ENCODE measurements at regions not wholly inside any gene's neighbourhood (a gene's known extent, or its start where the extent isn't known, plus 50 kb on each side); places are given as distances from the start of the nearest gene placed in this dataset.

DNA sequence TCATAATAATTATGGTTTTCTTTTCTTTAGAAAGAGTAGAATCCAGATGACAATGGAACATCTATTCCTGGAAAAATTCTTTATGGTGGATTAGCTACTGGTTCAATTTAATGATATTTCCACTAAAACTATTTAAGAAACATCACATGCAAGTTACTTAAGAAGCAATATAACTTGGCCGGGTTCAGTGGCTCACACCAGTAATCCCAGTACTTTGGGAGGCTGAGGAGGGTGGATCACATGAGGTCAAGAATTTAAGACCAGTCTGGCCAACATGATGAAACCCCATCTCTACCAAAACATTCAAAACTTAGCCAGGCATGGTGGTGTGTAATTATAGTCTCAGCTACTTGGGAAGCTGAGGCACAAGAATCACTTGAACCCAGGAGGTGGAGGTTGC is 65.9 kb upstream of the SMLR1 start:
- no peak for DNase-seq (ENCODE audit: low read depth in 2 of 2)

DNA sequence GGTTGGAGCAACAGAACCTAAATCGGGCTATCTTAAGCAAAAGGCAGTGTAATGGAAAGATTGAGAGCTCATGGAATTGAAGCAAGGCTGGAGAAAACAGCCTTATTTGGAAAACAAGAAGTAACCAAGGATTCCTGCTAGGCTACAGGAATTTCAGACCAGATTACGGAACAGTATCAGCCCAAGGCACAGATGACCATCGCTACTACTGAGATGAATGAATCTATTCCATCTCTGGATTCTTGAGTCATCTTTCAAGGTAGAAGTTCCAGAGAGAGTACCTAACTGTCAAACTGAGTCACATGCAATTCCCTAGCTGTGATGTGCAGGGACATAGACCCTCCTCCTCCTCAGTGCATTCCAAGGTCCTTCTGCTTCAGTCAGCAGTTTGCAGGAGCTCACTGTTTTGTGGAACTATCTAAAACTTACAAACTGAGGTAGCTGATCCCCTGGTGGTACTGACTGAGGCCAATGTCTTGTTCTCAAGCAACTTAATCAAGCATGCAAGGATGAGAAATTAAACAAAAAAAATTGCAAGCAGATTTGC is 62.0 kb upstream of the SMLR1 start:
- no peak for DNase-seq (ENCODE audit: low read depth in 2 of 2)

DNA sequence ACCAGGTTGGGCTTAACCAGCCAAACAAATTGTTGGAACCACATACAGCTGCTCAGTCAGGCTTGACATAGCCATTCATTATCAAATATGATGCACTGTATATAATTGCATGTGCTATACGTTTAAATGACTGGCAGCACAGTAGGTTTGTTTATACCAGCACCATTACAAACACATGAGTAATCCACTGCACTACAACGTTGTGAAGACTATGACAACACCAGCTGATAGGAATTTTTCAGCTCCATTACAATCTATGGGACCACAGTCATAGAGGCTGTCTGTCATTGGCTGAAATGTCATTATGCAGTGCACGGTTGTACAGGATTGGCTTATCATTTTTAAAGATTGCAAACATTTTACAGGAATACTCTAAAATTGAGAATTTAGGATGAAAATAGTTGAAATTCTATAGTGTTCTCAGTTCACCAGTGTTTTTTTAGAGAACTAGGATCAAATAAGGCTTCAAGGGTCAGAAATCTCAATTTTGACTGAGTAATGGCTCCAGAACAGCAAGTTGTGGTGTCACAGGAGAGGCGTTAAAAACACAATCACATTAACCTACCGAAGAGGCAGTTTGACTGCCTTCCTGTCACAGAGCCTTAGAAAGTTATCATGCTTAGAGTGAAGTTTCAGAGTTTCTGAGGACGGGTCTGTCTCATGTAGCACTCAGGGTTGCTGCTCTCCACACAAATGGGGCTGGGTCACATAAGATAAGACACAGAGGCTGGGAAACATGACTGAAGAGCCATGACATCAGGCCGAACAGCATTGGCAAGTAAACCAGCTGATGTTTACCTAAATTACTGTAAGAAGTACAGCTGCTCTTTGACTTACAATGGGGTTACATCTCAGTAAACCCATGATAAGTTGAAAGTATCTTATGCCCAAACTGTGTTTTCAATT is 60.7 kb upstream of the SMLR1 start:
- DNase-seq (ENCODE audit: low read depth in 2 of 2), result no peak

DNA sequence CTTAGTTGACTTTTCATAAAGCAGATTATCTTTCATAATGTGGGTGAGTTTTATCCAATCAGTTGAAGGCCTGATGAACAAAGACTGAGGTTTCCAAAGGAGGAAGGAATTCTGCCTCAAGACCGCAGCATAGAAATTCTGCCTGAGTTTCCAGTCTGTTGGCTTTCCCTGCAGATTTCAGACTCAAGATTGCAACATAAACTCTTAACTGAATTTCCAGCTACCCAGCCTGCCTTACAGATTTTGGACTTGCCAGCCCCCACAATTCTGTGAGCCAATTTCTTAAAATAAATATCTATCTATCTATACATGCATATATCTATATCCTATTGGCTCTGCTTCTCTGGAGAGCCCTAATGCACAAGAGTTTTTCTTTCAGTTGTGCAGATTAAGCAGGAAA is 57.3 kb upstream of the SMLR1 start:
- DNase-seq (ENCODE audit: low read depth in 2 of 2), result no peak

DNA sequence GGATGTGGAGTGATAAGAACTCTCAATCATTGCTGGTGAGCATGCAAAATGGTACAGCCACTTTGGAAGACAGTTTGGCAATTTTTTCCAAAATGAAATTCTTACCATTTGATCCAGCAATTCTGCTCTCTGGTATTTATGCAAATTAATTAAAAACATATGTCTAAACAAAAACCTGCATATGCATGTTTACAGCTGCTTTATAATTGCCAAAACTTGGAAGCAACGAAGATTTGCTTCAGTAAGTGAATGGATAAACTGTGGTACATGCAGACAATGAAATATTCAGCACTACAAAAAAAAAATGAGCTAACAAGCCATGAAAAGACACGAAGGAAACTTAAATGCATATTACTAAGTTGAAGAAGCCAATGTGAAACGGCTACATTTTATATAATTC is 55.5 kb upstream of the SMLR1 start:
- no peak for DNase-seq (ENCODE audit: low read depth in 2 of 2)

DNA sequence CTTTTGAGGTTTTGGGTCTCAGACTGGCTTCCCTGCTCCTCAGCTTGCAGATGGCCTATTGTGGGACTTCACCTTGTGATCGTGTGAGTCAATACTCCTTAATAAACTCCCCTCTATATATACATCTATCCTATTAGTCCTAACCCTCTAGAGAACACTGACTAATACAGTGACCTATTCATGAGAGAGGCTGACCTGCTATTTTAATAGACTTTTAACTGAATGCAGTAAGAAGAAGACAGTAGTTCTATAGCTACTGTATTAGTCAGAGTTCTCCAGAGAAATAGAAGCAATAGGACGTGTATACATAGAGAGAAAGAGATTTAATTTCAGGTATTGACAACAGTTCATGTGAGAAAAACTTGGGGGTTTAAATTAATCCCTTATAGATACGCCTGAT is 53.3 kb upstream of the SMLR1 start:
- DNase-seq (ENCODE audit: low read depth in 2 of 2), result no peak

DNA sequence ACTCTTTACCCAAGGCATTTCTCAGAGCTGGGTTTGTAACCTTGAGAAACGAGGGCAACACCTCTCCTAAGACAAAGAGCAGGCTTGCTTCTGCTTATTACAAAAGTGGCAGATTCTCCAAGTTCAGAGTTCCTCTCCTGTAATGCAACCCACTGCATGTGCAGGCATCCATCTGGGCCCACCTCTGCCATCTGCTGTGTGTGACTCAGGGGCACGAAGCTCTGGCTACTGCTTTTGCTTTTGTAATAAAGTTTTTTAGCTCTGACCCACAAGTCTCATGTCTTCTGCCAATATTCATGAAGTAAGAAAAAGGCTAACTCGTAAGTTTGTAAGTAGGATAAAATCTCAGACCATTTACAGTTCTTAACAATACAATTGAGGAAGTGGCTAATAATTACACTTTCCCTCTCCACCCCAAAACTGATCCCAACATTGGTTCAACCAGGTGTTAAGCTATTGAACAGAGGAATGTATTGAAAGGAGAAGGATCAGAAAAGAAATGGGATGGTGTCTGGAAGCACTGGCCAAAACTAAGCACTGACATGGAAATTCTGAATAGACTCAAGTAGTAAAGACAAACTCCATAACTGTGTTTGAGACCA is 51.7 kb upstream of the SMLR1 start:
- no peak for DNase-seq (ENCODE audit: low read depth in 2 of 2)

DNA sequence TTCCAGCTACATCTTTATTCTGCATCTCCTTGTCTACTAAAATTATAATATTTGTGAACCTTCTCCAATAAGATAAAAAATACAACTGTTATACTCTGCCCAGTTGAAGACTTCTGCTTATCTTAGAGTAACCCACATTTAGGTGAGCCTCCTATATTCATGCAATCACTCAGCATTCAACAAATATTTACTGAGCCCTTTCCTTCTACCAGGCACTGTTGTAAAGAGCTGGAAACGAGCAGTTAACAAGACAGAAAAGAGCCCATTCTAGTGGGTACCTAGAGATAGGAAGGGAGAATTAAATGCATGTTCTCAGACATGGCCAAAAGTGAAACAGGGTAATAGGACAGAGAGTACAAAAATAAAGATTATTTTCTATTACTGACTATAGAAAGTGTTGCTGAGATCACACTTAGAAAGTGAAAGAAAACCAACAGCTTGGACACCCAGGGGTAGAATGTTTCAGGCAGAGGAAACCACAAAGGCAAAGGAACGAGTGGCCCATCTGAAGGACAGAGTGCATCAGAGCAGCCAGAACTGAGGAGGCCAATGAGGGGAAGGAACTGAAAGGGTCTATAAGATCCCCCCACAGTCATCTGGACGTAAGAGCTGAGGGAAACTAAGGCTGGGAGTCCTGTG is 50.8 kb upstream of the SMLR1 start:
- DNase-seq (ENCODE audit: low read depth in 2 of 2), result no peak
